ENCODE measurements at regions not wholly inside any gene's neighbourhood (a gene's known extent, or its start where the extent isn't known, plus 50 kb on each side); places are given as distances from the start of the nearest gene placed in this dataset.
A peak's percentile ranks its signal among the peaks of the same experiment; 100 is the strongest.
"Not testable (repeated sequence)": the region's sequence is repeated elsewhere in the genome, so short reads cannot be mapped to it uniquely, and the experiment has no call there.

- Mint-ChIP-seq H3K9me3 (peaks cover 0 to under 1% (median 0%) of the 10 kb centered on the region in 3 donors), H3K4me1 (no peaks in the 10 kb centered on the region), H3K27me3 (peaks cover 1% of the 10 kb centered on the region), H3K36me3 (no peaks in the 10 kb centered on the region), H3K27ac (no peak overlapping the region), H3K4me3 (no peak overlapping the region)
Observed at GRCh38 chr5:164139423-164139822, 634.0 kb downstream of the MAT2B start.

- no peak overlapping the region for H3K4me3 Mint-ChIP-seq
- no peaks in the 10 kb centered on the region for H3K9me3 Mint-ChIP-seq
- peaks cover 1% of the 10 kb centered on the region for H3K27me3 Mint-ChIP-seq
- no peak overlapping the region for H3K27ac Mint-ChIP-seq
- peaks cover 0 to 9% (median 3%) of the 10 kb centered on the region in 3 donors for H3K4me1 Mint-ChIP-seq
- no peaks in the 10 kb centered on the region for H3K36me3 Mint-ChIP-seq
Observed at GRCh38 chr5:164145458-164145857, 640.0 kb downstream of the MAT2B start.

GRCh38 chr5:164146223-164146622 lies 640.8 kb downstream of the MAT2B start:
- Mint-ChIP-seq H3K4me1 (peaks cover 0 to 9% (median 3%) of the 10 kb centered on the region in 3 donors), H3K36me3 (no peaks in the 10 kb centered on the region), H3K27ac (no peak overlapping the region), H3K27me3 (peaks cover 1% of the 10 kb centered on the region), H3K4me3 (peak overlapping the region in 1 of 4 donors; percentile 14), H3K9me3 (no peaks in the 10 kb centered on the region)

GRCh38 chr5:164148292-164148691 lies 642.9 kb downstream of the MAT2B start:
- Mint-ChIP-seq H3K27ac (no peak overlapping the region), H3K9me3 (peaks cover 0 to 6% (median 0%) of the 10 kb centered on the region in 3 donors), H3K4me1 (peaks cover 0 to 9% (median 3%) of the 10 kb centered on the region in 3 donors), H3K4me3 (no peak overlapping the region), H3K27me3 (no peaks in the 10 kb centered on the region), H3K36me3 (no peaks in the 10 kb centered on the region)

GRCh38 chr5:164152539-164152938 lies 647.1 kb downstream of the MAT2B start:
- H3K4me1 Mint-ChIP-seq, H3K27me3 Mint-ChIP-seq, H3K36me3 Mint-ChIP-seq, H3K4me3 Mint-ChIP-seq, H3K9me3 Mint-ChIP-seq, H3K27ac Mint-ChIP-seq: not testable (repeated sequence)

GRCh38 chr5:164153469-164154172 lies 648.2 kb downstream of the MAT2B start:
- H3K36me3 Mint-ChIP-seq = no peaks in the 10 kb centered on the region
- H3K4me3 Mint-ChIP-seq = no peak overlapping the region
- H3K4me1 Mint-ChIP-seq = peaks cover 0 to 2% (median 0%) of the 10 kb centered on the region in 3 donors
- H3K9me3 Mint-ChIP-seq = peaks cover 0 to 6% (median 0%) of the 10 kb centered on the region in 3 donors
- H3K27me3 Mint-ChIP-seq = no peaks in the 10 kb centered on the region
- H3K27ac Mint-ChIP-seq = no peak overlapping the region

GRCh38 chr5:164170814-164171213 lies 665.4 kb downstream of the MAT2B start:
- no peak overlapping the region for H3K27ac Mint-ChIP-seq
- H3K27me3 Mint-ChIP-seq = no peaks in the 10 kb centered on the region
- peaks cover 0 to 5% (median 2%) of the 10 kb centered on the region in 3 donors for H3K9me3 Mint-ChIP-seq
- H3K36me3 Mint-ChIP-seq = no peaks in the 10 kb centered on the region
- no peak overlapping the region for H3K4me3 Mint-ChIP-seq
- H3K4me1 Mint-ChIP-seq = peaks cover 0 to 2% (median 1%) of the 10 kb centered on the region in 3 donors

GRCh38 chr5:164175083-164175482 lies 669.7 kb downstream of the MAT2B start:
- H3K27me3 Mint-ChIP-seq = no peaks in the 10 kb centered on the region
- H3K36me3 Mint-ChIP-seq = no peaks in the 10 kb centered on the region
- peaks cover 0 to 1% (median 0%) of the 10 kb centered on the region in 3 donors for H3K4me1 Mint-ChIP-seq
- peaks cover 0 to 4% (median 2%) of the 10 kb centered on the region in 3 donors for H3K9me3 Mint-ChIP-seq
- H3K27ac Mint-ChIP-seq = no peak overlapping the region
- no peak overlapping the region for H3K4me3 Mint-ChIP-seq

- H3K27ac Mint-ChIP-seq = no peak overlapping the region
- peaks cover 1% of the 10 kb centered on the region for H3K27me3 Mint-ChIP-seq
- H3K9me3 Mint-ChIP-seq = peaks cover 0 to 4% (median 0%) of the 10 kb centered on the region in 3 donors
- no peaks in the 10 kb centered on the region for H3K36me3 Mint-ChIP-seq
- H3K4me1 Mint-ChIP-seq = peaks cover 0 to 4% (median 3%) of the 10 kb centered on the region in 3 donors
- H3K4me3 Mint-ChIP-seq = no peak overlapping the region
Observed at GRCh38 chr5:164179406-164179805, 674.0 kb downstream of the MAT2B start.

GRCh38 chr5:164181604-164182003 lies 676.2 kb downstream of the MAT2B start:
- Mint-ChIP-seq H3K4me3 (no peak overlapping the region), H3K27me3 (peaks cover 1% of the 10 kb centered on the region), H3K9me3 (peaks cover 0 to 4% (median 0%) of the 10 kb centered on the region in 3 donors), H3K4me1 (peaks cover 0 to 4% (median 3%) of the 10 kb centered on the region in 3 donors), H3K36me3 (no peaks in the 10 kb centered on the region), H3K27ac (no peak overlapping the region)

- H3K9me3 Mint-ChIP-seq = no peaks in the 10 kb centered on the region
- H3K36me3 Mint-ChIP-seq = no peaks in the 10 kb centered on the region
Observed at GRCh38 chr5:164184158-164184557, 678.7 kb downstream of the MAT2B start.

GRCh38 chr5:164185000-164185399 lies 679.6 kb downstream of the MAT2B start:
- H3K9me3 Mint-ChIP-seq = no peaks in the 10 kb centered on the region
- H3K27me3 Mint-ChIP-seq = peaks cover 1% of the 10 kb centered on the region
- no peak overlapping the region for H3K4me3 Mint-ChIP-seq
- peaks cover 0 to 5% (median 4%) of the 10 kb centered on the region in 3 donors for H3K4me1 Mint-ChIP-seq
- no peaks in the 10 kb centered on the region for H3K36me3 Mint-ChIP-seq
- no peak overlapping the region for H3K27ac Mint-ChIP-seq

More at GRCh38 chr5:164184158-164184557, 678.7 kb downstream of the MAT2B start:
- Mint-ChIP-seq H3K4me3 (no peak overlapping the region), H3K27ac (no peak overlapping the region), H3K27me3 (peaks cover 1% of the 10 kb centered on the region), H3K4me1 (peaks cover 0 to 5% (median 4%) of the 10 kb centered on the region in 3 donors)

- Mint-ChIP-seq H3K9me3 (no peaks in the 10 kb centered on the region), H3K27me3 (peaks cover 1% of the 10 kb centered on the region), H3K4me1 (peaks cover 0 to 4% (median 3%) of the 10 kb centered on the region in 3 donors), H3K4me3 (no peak overlapping the region), H3K36me3 (no peaks in the 10 kb centered on the region), H3K27ac (no peak overlapping the region)
Observed at GRCh38 chr5:164186550-164186949, 681.1 kb downstream of the MAT2B start.

- peaks cover 1% of the 10 kb centered on the region for H3K27me3 Mint-ChIP-seq
- peaks cover 0 to 1% (median 1%) of the 10 kb centered on the region in 3 donors for H3K4me1 Mint-ChIP-seq
- H3K9me3 Mint-ChIP-seq = no peaks in the 10 kb centered on the region
- no peaks in the 10 kb centered on the region for H3K36me3 Mint-ChIP-seq
- H3K27ac Mint-ChIP-seq = no peak overlapping the region
- H3K4me3 Mint-ChIP-seq = no peak overlapping the region
Observed at GRCh38 chr5:164187785-164188184, 682.4 kb downstream of the MAT2B start.

GRCh38 chr5:164188733-164189148 lies 683.3 kb downstream of the MAT2B start:
- no peak overlapping the region for H3K4me3 Mint-ChIP-seq
- H3K36me3 Mint-ChIP-seq = no peaks in the 10 kb centered on the region
- peaks cover 1% of the 10 kb centered on the region for H3K27me3 Mint-ChIP-seq
- no peaks in the 10 kb centered on the region for H3K9me3 Mint-ChIP-seq
- H3K4me1 Mint-ChIP-seq = peaks cover 0 to 1% (median 1%) of the 10 kb centered on the region in 3 donors
- H3K27ac Mint-ChIP-seq = no peak overlapping the region

- Mint-ChIP-seq H3K4me3 (no peak overlapping the region), H3K36me3 (no peaks in the 10 kb centered on the region), H3K4me1 (peaks cover 0 to 1% (median 1%) of the 10 kb centered on the region in 3 donors), H3K9me3 (no peaks in the 10 kb centered on the region), H3K27ac (no peak overlapping the region), H3K27me3 (no peaks in the 10 kb centered on the region)
Observed at GRCh38 chr5:164191240-164191639, 685.8 kb downstream of the MAT2B start.

All from IgD-negative memory B cell (primary cell).